Erythroblast (primary cell): ENCODE measurements at regions not wholly inside any gene's neighbourhood (a gene's known extent, or its start where the extent isn't known, plus 50 kb on each side); places are given as distances from the start of the nearest gene placed in this dataset.

Experiments
- GATA1 ChIP-seq: IDR thresholded peaks from 2 replicates; pipeline ENCODE4 v1.6.1; 2011; ENCODE audit warnings: low read depth, mild to moderate bottlenecking, control low read depth, low read length, moderate library complexity
- POLR2A ChIP-seq: IDR thresholded peaks from 2 replicates; pipeline ENCODE4 v1.6.1; 2011; ENCODE audit warnings: mild to moderate bottlenecking, low read length

- no peak for TF ChIP-seq POLR2A
- TF ChIP-seq GATA1 = no peak
These were observed 381.1 kb upstream of the KAZN start for GRCh38 chr1:14217384-14217783.
